ENCODE measurements at regions not wholly inside any gene's neighbourhood (a gene's known extent, or its start where the extent isn't known, plus 50 kb on each side); places are given as distances from the start of the nearest gene placed in this dataset.

GRCh38 chr21:38147391-38147790, 109.4 kb upstream of the KCNJ15 start:
- DNase-seq (ENCODE audit: low spot score), result no peak
- in situ Hi-C loops (cut with MboI; ENCODE audit: low pct_unique_long_range_greater_than_20kb, low sequenced_read_pairs, unreplicated experiment), result no loop called here
- no peak for TF ChIP-seq CTCF (IDR thresholded peaks at IDR 0.05; ENCODE audit: extremely low read depth, insufficient read depth, missing control alignments)

- no peak for TF ChIP-seq CTCF (IDR thresholded peaks at IDR 0.05; ENCODE audit: extremely low read depth, insufficient read depth, missing control alignments)
- in situ Hi-C loops (cut with MboI; ENCODE audit: low pct_unique_long_range_greater_than_20kb, low sequenced_read_pairs, unreplicated experiment), result no loop called here
- DNase-seq (ENCODE audit: low spot score), result no peak
Measured at GRCh38 chr21:38148046-38148445, 108.7 kb upstream of the KCNJ15 start.

- DNase-seq (ENCODE audit: low spot score), result no peak
- in situ Hi-C loops (cut with MboI; ENCODE audit: low pct_unique_long_range_greater_than_20kb, low sequenced_read_pairs, unreplicated experiment), result no loop called here
- TF ChIP-seq CTCF (IDR thresholded peaks at IDR 0.05; ENCODE audit: extremely low read depth, insufficient read depth, missing control alignments), result no peak
Measured at GRCh38 chr21:38151021-38151645, 105.7 kb upstream of the KCNJ15 start.

- in situ Hi-C loops (cut with MboI; ENCODE audit: low pct_unique_long_range_greater_than_20kb, low sequenced_read_pairs, unreplicated experiment), result no loop called here
- no peak for DNase-seq (ENCODE audit: low spot score)
- TF ChIP-seq CTCF (IDR thresholded peaks at IDR 0.05; ENCODE audit: extremely low read depth, insufficient read depth, missing control alignments), result no peak
Measured at GRCh38 chr21:38156200-38156599, 100.6 kb upstream of the KCNJ15 start.

GRCh38 chr21:38159355-38159754, 97.4 kb upstream of the KCNJ15 start:
- in situ Hi-C loops (cut with MboI; ENCODE audit: low pct_unique_long_range_greater_than_20kb, low sequenced_read_pairs, unreplicated experiment), result no loop called here
- peak; percentile 84 for TF ChIP-seq CTCF (IDR thresholded peaks at IDR 0.05; ENCODE audit: extremely low read depth, insufficient read depth, missing control alignments)
- peak; percentile 57 for DNase-seq (ENCODE audit: low spot score)

- no peak for TF ChIP-seq CTCF (IDR thresholded peaks at IDR 0.05; ENCODE audit: extremely low read depth, insufficient read depth, missing control alignments)
- in situ Hi-C loops (cut with MboI; ENCODE audit: low pct_unique_long_range_greater_than_20kb, low sequenced_read_pairs, unreplicated experiment), result loop anchor here (10.0 kb wide), 1 partner anchor 189 kb away; no protein-coding TSS in a partner anchor
- DNase-seq (ENCODE audit: low spot score), result no peak
Measured at GRCh38 chr21:38165466-38166172, 91.2 kb upstream of the KCNJ15 start.
